HEK293T (cell line): ENCODE measurements at regions not wholly inside any gene's neighbourhood (a gene's known extent, or its start where the extent isn't known, plus 50 kb on each side); places are given as distances from the start of the nearest gene placed in this dataset.

Experiments used
- BHLHE40 ChIP-seq: fragments of 450-650 bp; IDR thresholded peaks from 2 replicates; pipeline ENCODE4 v1.6.1; 2016; ENCODE audit warnings: mild to moderate bottlenecking, moderate library complexity, borderline replicate concordance
- FOXA1 ChIP-seq: fragments of 450-650 bp; IDR thresholded peaks from 2 replicates; pipeline ENCODE4 v1.6.1; 2016; ENCODE audit warnings: mild to moderate bottlenecking
- HDGF ChIP-seq: fragments of 450-650 bp; IDR thresholded peaks from 2 replicates; pipeline ENCODE4 v1.6.1; 2017; ENCODE audit warnings: antibody characterized with exemption, borderline replicate concordance
- SP1 ChIP-seq: fragments of 450-650 bp; IDR thresholded peaks from 2 replicates; pipeline ENCODE4 v1.6.1; 2017

GRCh38 chr4:54496412-54496811 lies 161.3 kb upstream of the KIT start:
- TF ChIP-seq SP1 (no peak), BHLHE40 (no peak), HDGF (no peak), FOXA1 (no peak)
